ENCODE measurements at regions not wholly inside any gene's neighbourhood (a gene's known extent, or its start where the extent isn't known, plus 50 kb on each side); places are given as distances from the start of the nearest gene placed in this dataset.
A peak's percentile ranks its signal among the peaks of the same experiment; 100 is the strongest.
"Not testable (repeated sequence)": the region's sequence is repeated elsewhere in the genome, so short reads cannot be mapped to it uniquely, and the experiment has no call there.

GRCh38 chr5:89315286-89316100 is 432.5 kb upstream of the MEF2C start:
- FAIRE-seq (peak; percentile 16), DNase-seq (ENCODE audit: insufficient read length, low spot score) (no peak)
- TF ChIP-seq POU2F2 (IDR thresholded peaks at IDR 0.05; ENCODE audit: low read depth, low read length), result no peak
- no peak for TF ChIP-seq PAX5 (IDR thresholded peaks at IDR 0.05; ENCODE audit: insufficient read depth, low read length, severe bottlenecking)
- TF ChIP-seq POLR2A (IDR thresholded peaks at IDR 0.05; ENCODE audit: low read depth, low read length), result no peak
- TF ChIP-seq POLR2AphosphoS5 (IDR thresholded peaks at IDR 0.05; ENCODE audit: low read depth, low read length), result no peak
- no peak for TF ChIP-seq SPI1 (IDR thresholded peaks at IDR 0.05; ENCODE audit: low read depth, low read length)
- TF ChIP-seq TAF1 (IDR thresholded peaks at IDR 0.05; ENCODE audit: low read depth, low read length), result no peak

GRCh38 chr5:89313804-89314588 is 431.0 kb upstream of the MEF2C start:
- FAIRE-seq (peak; percentile 99), DNase-seq (ENCODE audit: insufficient read length, low spot score) (peak; percentile 4)
- TF ChIP-seq POU2F2 (IDR thresholded peaks at IDR 0.05; ENCODE audit: low read depth, low read length) (peak; percentile 92), TAF1 (IDR thresholded peaks at IDR 0.05; ENCODE audit: low read depth, low read length) (peak; percentile 74; the same call in 1 of the 2 replicates), POLR2A (IDR thresholded peaks at IDR 0.05; ENCODE audit: low read depth, low read length) (peak; percentile 72), PAX5 (IDR thresholded peaks at IDR 0.05; ENCODE audit: insufficient read depth, low read length, severe bottlenecking) (no peak), SPI1 (IDR thresholded peaks at IDR 0.05; ENCODE audit: low read depth, low read length) (0 out of 2 replicates have a peak, but pooled peaks have one; percentile 19), POLR2AphosphoS5 (IDR thresholded peaks at IDR 0.05; ENCODE audit: low read depth, low read length) (peak; percentile 63)

GRCh38 chr5:89313044-89313443 is 430.1 kb upstream of the MEF2C start:
- peak; percentile 40; the same call in 1 of the 2 replicates for TF ChIP-seq POLR2AphosphoS5 (IDR thresholded peaks at IDR 0.05; ENCODE audit: low read depth, low read length)
- no peak for TF ChIP-seq TAF1 (IDR thresholded peaks at IDR 0.05; ENCODE audit: low read depth, low read length)
- TF ChIP-seq POLR2A (IDR thresholded peaks at IDR 0.05; ENCODE audit: low read depth, low read length), result no peak
- DNase-seq (ENCODE audit: insufficient read length, low spot score), result no peak
- FAIRE-seq, result peak; percentile 91

GRCh38 chr5:89309268-89309667 is 426.3 kb upstream of the MEF2C start:
- TF ChIP-seq POU2F2 (IDR thresholded peaks at IDR 0.05; ENCODE audit: low read depth, low read length) (no peak), POLR2A (IDR thresholded peaks at IDR 0.05; ENCODE audit: low read depth, low read length) (no peak), POLR2AphosphoS5 (IDR thresholded peaks at IDR 0.05; ENCODE audit: low read depth, low read length) (no peak), TAF1 (IDR thresholded peaks at IDR 0.05; ENCODE audit: low read depth, low read length) (no peak), PAX5 (IDR thresholded peaks at IDR 0.05; ENCODE audit: insufficient read depth, low read length, severe bottlenecking) (no peak), SPI1 (IDR thresholded peaks at IDR 0.05; ENCODE audit: low read depth, low read length) (no peak)
- peak; percentile 57 for FAIRE-seq

GRCh38 chr5:89308606-89309040 is 425.6 kb upstream of the MEF2C start:
- TF ChIP-seq POU2F2 (IDR thresholded peaks at IDR 0.05; ENCODE audit: low read depth, low read length) (peak; percentile 84), SPI1 (IDR thresholded peaks at IDR 0.05; ENCODE audit: low read depth, low read length) (no peak), TAF1 (IDR thresholded peaks at IDR 0.05; ENCODE audit: low read depth, low read length) (no peak), POLR2AphosphoS5 (IDR thresholded peaks at IDR 0.05; ENCODE audit: low read depth, low read length) (0 out of 2 replicates have a peak, but pooled peaks have one; percentile 13), PAX5 (IDR thresholded peaks at IDR 0.05; ENCODE audit: insufficient read depth, low read length, severe bottlenecking) (peak; percentile 98), POLR2A (IDR thresholded peaks at IDR 0.05; ENCODE audit: low read depth, low read length) (no peak)
- DNase-seq (ENCODE audit: insufficient read length, low spot score) (no peak), FAIRE-seq (peak; percentile 99)

More at GRCh38 chr5:89309268-89309667, 426.3 kb upstream of the MEF2C start:
- no peak for DNase-seq (ENCODE audit: insufficient read length, low spot score)

- DNase-seq (ENCODE audit: insufficient read length, low spot score) (no peak), FAIRE-seq (no peak)
- TF ChIP-seq SPI1 (IDR thresholded peaks at IDR 0.05; ENCODE audit: low read depth, low read length) (no peak), POLR2A (IDR thresholded peaks at IDR 0.05; ENCODE audit: low read depth, low read length) (no peak), POLR2AphosphoS5 (IDR thresholded peaks at IDR 0.05; ENCODE audit: low read depth, low read length) (no peak), PAX5 (IDR thresholded peaks at IDR 0.05; ENCODE audit: insufficient read depth, low read length, severe bottlenecking) (no peak), POU2F2 (IDR thresholded peaks at IDR 0.05; ENCODE audit: low read depth, low read length) (no peak)
Observed at GRCh38 chr5:89307972-89308371, 425.0 kb upstream of the MEF2C start.

- not testable (repeated sequence) for DNase-seq (ENCODE audit: insufficient read length, low spot score); FAIRE-seq
Observed at GRCh38 chr5:89307141-89307540, 424.2 kb upstream of the MEF2C start.

GRCh38 chr5:89303033-89303480 is 420.1 kb upstream of the MEF2C start:
- DNase-seq (ENCODE audit: insufficient read length, low spot score) (no peak), FAIRE-seq (peak; percentile 85)
- TF ChIP-seq SPI1 (IDR thresholded peaks at IDR 0.05; ENCODE audit: low read depth, low read length), result 0 out of 2 replicates have a peak, but pooled peaks have one; percentile 46
- no peak for TF ChIP-seq PAX5 (IDR thresholded peaks at IDR 0.05; ENCODE audit: insufficient read depth, low read length, severe bottlenecking)
- peak; percentile 35; the same call in 1 of the 2 replicates for TF ChIP-seq POLR2A (IDR thresholded peaks at IDR 0.05; ENCODE audit: low read depth, low read length)

GRCh38 chr5:89302102-89302891 is 419.3 kb upstream of the MEF2C start:
- FAIRE-seq (peak; percentile 88), DNase-seq (ENCODE audit: insufficient read length, low spot score) (no peak)
- no peak for TF ChIP-seq POLR2AphosphoS5 (IDR thresholded peaks at IDR 0.05; ENCODE audit: low read depth, low read length)
- TF ChIP-seq POU2F2 (IDR thresholded peaks at IDR 0.05; ENCODE audit: low read depth, low read length), result no peak
- no peak for TF ChIP-seq PAX5 (IDR thresholded peaks at IDR 0.05; ENCODE audit: insufficient read depth, low read length, severe bottlenecking)
- TF ChIP-seq TAF1 (IDR thresholded peaks at IDR 0.05; ENCODE audit: low read depth, low read length), result no peak
- no peak for TF ChIP-seq SPI1 (IDR thresholded peaks at IDR 0.05; ENCODE audit: low read depth, low read length)
- TF ChIP-seq POLR2A (IDR thresholded peaks at IDR 0.05; ENCODE audit: low read depth, low read length), result no peak; the same call in 1 of the 2 replicates
